ENCODE measurements at regions not wholly inside any gene's neighbourhood (a gene's known extent, or its start where the extent isn't known, plus 50 kb on each side); places are given as distances from the start of the nearest gene placed in this dataset.
A peak's percentile ranks its signal among the peaks of the same experiment; 100 is the strongest.

- CTCF ChIA-PET: interaction anchor here (0.7 kb wide), 1 partner anchor 443 kb away, joined by 3 read pairs; no protein-coding TSS in a partner anchor
- H3K9me3 Mint-ChIP-seq (ENCODE audit: unreplicated experiment): no peaks in the 10 kb centered on the region
- BruUV-seq (replicated peaks): no TSS peak
Observed at GRCh38 chr12:126454581-126454980, 1389.3 kb downstream of the AACS start.

GRCh38 chr12:126457776-126458175, 1392.5 kb downstream of the AACS start:
- no peak for DNase-seq (ENCODE audit: unreplicated experiment)
- TF ChIP-seq CTCF (IDR thresholded peaks at IDR 0.05; ENCODE audit: unreplicated experiment): no peak
- Mint-ChIP-seq H3K36me3 (ENCODE audit: insufficient read depth, unreplicated experiment) (no peaks in the 10 kb centered on the region), H3K4me3 (ENCODE audit: unreplicated experiment) (no peak overlapping the region), H3K27ac (ENCODE audit: low read depth, unreplicated experiment) (no peak overlapping the region), H3K9me3 (ENCODE audit: unreplicated experiment) (no peaks in the 10 kb centered on the region), H3K27me3 (ENCODE audit: insufficient read depth, unreplicated experiment) (no peaks in the 10 kb centered on the region), H3K4me1 (ENCODE audit: insufficient read depth, unreplicated experiment) (peaks cover 16% of the 10 kb centered on the region)
- no TSS peak for BruUV-seq (replicated peaks)
- ChIA-PET CTCF (interaction anchor here (1.1 kb wide), 1 partner anchor 160 kb away, joined by 3 read pairs; no protein-coding TSS in a partner anchor), POLR2A (no interaction called here)
- intact Hi-C loops (cut with micrococcal nuclease): no loop called here

More at GRCh38 chr12:126454581-126454980, 1389.3 kb downstream of the AACS start:
- intact Hi-C loops (cut with micrococcal nuclease): no loop called here
- Mint-ChIP-seq H3K27me3 (ENCODE audit: insufficient read depth, unreplicated experiment) (no peaks in the 10 kb centered on the region), H3K4me1 (ENCODE audit: insufficient read depth, unreplicated experiment) (peaks cover 16% of the 10 kb centered on the region), H3K36me3 (ENCODE audit: insufficient read depth, unreplicated experiment) (no peaks in the 10 kb centered on the region), H3K4me3 (ENCODE audit: unreplicated experiment) (no peak overlapping the region), H3K27ac (ENCODE audit: low read depth, unreplicated experiment) (no peak overlapping the region)
- DNase-seq (ENCODE audit: unreplicated experiment): no peak
- no peak for TF ChIP-seq CTCF (IDR thresholded peaks at IDR 0.05; ENCODE audit: unreplicated experiment)
- POLR2A ChIA-PET: no interaction called here

- Mint-ChIP-seq H3K4me1 (ENCODE audit: insufficient read depth, unreplicated experiment) (peaks cover 13% of the 10 kb centered on the region), H3K27me3 (ENCODE audit: insufficient read depth, unreplicated experiment) (no peaks in the 10 kb centered on the region), H3K4me3 (ENCODE audit: unreplicated experiment) (no peak overlapping the region), H3K9me3 (ENCODE audit: unreplicated experiment) (no peaks in the 10 kb centered on the region), H3K36me3 (ENCODE audit: insufficient read depth, unreplicated experiment) (no peaks in the 10 kb centered on the region), H3K27ac (ENCODE audit: low read depth, unreplicated experiment) (no peak overlapping the region)
- intact Hi-C loops (cut with micrococcal nuclease): loop anchor here (10.0 kb wide), 1 partner anchor 89 kb away; no protein-coding TSS in a partner anchor
- POLR2A ChIA-PET: interaction anchor here (1.2 kb wide), 1 partner anchor 11 kb away, joined by 3 read pairs; no protein-coding TSS in a partner anchor
- CTCF ChIA-PET: interaction anchor here (0.6 kb wide), 1 partner anchor 256 kb away, joined by 3 read pairs; no protein-coding TSS in a partner anchor
- no peak for TF ChIP-seq CTCF (IDR thresholded peaks at IDR 0.05; ENCODE audit: unreplicated experiment)
- DNase-seq (ENCODE audit: unreplicated experiment): peak; percentile 53
- BruUV-seq (replicated peaks): no TSS peak
Observed at GRCh38 chr12:126464153-126464552, 1398.9 kb downstream of the AACS start.

GRCh38 chr12:126469211-126469610, 1404.0 kb downstream of the AACS start:
- Mint-ChIP-seq H3K4me1 (ENCODE audit: insufficient read depth, unreplicated experiment) (peaks cover 2% of the 10 kb centered on the region), H3K36me3 (ENCODE audit: insufficient read depth, unreplicated experiment) (no peaks in the 10 kb centered on the region), H3K9me3 (ENCODE audit: unreplicated experiment) (peaks cover 7% of the 10 kb centered on the region), H3K27ac (ENCODE audit: low read depth, unreplicated experiment) (no peak overlapping the region), H3K27me3 (ENCODE audit: insufficient read depth, unreplicated experiment) (no peaks in the 10 kb centered on the region), H3K4me3 (ENCODE audit: unreplicated experiment) (no peak overlapping the region)
- no peak for DNase-seq (ENCODE audit: unreplicated experiment)
- ChIA-PET POLR2A (no interaction called here), CTCF (no interaction called here)
- no peak for TF ChIP-seq CTCF (IDR thresholded peaks at IDR 0.05; ENCODE audit: unreplicated experiment)
- intact Hi-C loops (cut with micrococcal nuclease): loop anchor here (2.0 to 10.0 kb wide), 2 partner anchors 94 to 278 kb away; no protein-coding TSS in a partner anchor
- BruUV-seq (replicated peaks): no TSS peak
